ENCODE measurements at regions not wholly inside any gene's neighbourhood (a gene's known extent, or its start where the extent isn't known, plus 50 kb on each side); places are given as distances from the start of the nearest gene placed in this dataset.

GRCh38 chr17:77303620-77304019 is 162.9 kb downstream of the SEC14L1 start:
- no peak for TF ChIP-seq CTCF (IDR thresholded peaks at IDR 0.05; ENCODE audit: control extremely low read depth, extremely low read depth, low read depth, missing control alignments)

GRCh38 chr17:77304051-77304745 is 163.4 kb downstream of the SEC14L1 start:
- POLR2A ChIA-PET, result interaction anchor here (0.6 kb wide), 1 partner anchor 84 kb away, joined by 10 read pairs; no protein-coding TSS in a partner anchor
- DNase-seq (ENCODE audit: extremely low spot score), result no peak
- CTCF ChIA-PET, result no interaction called here
- TF ChIP-seq CTCF (IDR thresholded peaks at IDR 0.05; ENCODE audit: control extremely low read depth, extremely low read depth, low read depth, missing control alignments), result no peak

More at GRCh38 chr17:77303620-77304019, 162.9 kb downstream of the SEC14L1 start:
- ChIA-PET POLR2A (interaction anchor here (0.6 kb wide), 1 partner anchor 83 kb away, joined by 10 read pairs; no protein-coding TSS in a partner anchor), CTCF (no interaction called here)
- DNase-seq (ENCODE audit: extremely low spot score), result no peak

- ChIA-PET POLR2A (no interaction called here), CTCF (no interaction called here)
- no peak for DNase-seq (ENCODE audit: extremely low spot score)
- TF ChIP-seq CTCF (IDR thresholded peaks at IDR 0.05; ENCODE audit: control extremely low read depth, extremely low read depth, low read depth, missing control alignments), result no peak
Measured at GRCh38 chr17:77304746-77305473, 164.1 kb downstream of the SEC14L1 start.

DNA sequence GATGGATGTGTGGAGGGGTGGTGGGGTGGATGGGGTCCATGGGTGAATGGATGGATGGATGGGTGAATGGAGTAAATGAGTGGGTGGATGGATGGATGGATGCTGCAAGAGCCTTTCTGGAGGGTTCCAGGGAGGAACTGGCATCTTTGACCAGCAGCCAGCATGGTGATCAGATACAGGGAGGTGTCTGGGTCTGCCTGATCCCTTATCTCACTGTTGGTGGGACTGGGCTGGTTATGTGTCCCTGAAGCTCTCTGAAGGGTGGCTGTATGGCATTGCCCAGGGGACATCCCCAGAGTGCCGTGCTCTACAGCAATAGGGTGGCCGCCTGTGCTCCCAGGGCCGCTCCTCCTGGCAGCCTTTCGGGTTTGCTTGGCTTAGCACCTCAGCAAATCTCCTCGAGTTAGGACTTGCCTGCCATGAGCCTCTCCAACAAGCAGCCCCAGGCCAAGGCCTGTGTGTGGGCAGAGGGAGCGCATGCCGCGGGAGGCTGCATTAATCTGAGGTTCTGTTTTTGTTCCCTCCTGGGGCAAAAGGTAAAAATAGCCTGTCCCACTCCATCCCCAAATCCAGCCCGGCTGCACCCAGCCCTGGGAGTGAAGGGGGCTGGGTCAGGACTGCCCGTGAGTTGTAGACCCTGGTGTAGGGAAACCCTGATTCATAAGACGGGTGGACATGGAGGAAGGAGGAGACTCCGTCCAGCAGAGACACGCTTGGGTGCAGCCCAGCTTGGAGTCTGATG is 165.4 kb downstream of the SEC14L1 start:
- no peak for TF ChIP-seq CTCF (IDR thresholded peaks at IDR 0.05; ENCODE audit: control extremely low read depth, extremely low read depth, low read depth, missing control alignments)
- POLR2A ChIA-PET, result no interaction called here
- CTCF ChIA-PET, result no interaction called here
- no peak for DNase-seq (ENCODE audit: extremely low spot score)

DNA sequence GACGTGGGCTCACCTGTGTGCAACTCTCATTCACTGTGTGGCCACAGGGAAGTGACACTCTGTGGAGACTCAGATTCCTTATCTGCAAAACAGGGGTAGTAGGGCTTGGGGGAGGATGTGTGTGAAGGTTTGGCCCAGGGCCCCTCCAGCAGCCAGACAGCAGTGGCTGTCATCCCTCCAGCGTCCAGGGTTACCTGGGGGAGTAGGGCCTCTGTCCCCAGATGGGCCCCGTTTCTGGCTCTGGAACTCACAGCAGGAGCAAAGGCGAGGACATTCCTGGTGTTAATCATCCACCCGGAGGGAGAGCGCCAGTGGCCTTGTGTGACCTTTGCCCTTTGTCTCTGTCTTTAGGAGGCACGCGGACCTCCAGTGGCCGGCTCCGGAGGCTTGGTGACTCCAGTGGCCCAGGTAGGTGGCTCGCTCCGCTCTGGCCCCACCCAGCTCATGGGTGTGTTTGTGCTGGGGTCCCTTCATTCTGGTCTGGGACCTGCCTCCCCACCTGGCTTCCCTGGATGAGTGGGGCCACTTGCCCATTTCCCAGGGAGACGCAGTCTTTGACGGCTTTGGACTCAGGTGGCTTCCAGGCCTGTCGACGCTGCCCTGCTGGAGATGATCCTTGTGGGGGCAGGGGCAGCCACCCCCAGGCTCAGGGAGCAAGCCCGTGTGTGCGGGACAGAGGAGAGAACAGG is 166.2 kb downstream of the SEC14L1 start:
- POLR2A ChIA-PET, result no interaction called here
- no peak for TF ChIP-seq CTCF (IDR thresholded peaks at IDR 0.05; ENCODE audit: control extremely low read depth, extremely low read depth, low read depth, missing control alignments)

More for the DNA sequence above, 166.2 kb downstream of the SEC14L1 start:
- CTCF ChIA-PET, result no interaction called here
- no peak for DNase-seq (ENCODE audit: extremely low spot score)
